ENCODE measurements at regions not wholly inside any gene's neighbourhood (a gene's known extent, or its start where the extent isn't known, plus 50 kb on each side); places are given as distances from the start of the nearest gene placed in this dataset.

DNA sequence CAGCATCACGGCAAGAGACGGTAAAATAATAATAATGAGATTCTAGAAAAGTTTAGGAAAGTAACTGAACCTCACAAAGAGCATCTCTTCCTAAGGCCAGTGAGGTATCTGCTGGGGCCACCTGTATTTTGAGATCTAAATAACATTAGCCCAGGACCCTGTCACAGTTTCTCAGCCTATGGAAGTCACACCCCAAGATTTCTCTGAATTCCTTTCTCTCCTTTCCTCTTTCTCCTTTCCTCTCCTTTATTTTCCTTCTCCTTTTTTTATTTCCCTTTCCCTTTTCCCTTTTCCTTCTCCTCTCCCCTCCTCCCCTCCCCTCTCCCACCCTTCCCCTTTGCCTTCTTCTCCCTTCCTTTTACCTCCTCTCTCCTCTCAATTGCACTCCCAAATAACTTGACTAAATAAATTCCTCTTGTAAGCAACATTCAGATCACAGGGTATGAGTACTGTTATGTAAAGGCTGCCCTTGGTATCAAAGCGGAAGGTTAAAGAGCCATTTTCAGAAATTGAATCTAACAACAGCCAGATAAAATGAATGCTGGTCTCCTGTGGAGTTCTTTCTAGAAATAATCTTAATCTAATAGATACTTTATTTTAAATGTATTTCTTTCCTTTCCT, 506.2 kb downstream of the EPM2A start:
- TF ChIP-seq, protein P1, sequence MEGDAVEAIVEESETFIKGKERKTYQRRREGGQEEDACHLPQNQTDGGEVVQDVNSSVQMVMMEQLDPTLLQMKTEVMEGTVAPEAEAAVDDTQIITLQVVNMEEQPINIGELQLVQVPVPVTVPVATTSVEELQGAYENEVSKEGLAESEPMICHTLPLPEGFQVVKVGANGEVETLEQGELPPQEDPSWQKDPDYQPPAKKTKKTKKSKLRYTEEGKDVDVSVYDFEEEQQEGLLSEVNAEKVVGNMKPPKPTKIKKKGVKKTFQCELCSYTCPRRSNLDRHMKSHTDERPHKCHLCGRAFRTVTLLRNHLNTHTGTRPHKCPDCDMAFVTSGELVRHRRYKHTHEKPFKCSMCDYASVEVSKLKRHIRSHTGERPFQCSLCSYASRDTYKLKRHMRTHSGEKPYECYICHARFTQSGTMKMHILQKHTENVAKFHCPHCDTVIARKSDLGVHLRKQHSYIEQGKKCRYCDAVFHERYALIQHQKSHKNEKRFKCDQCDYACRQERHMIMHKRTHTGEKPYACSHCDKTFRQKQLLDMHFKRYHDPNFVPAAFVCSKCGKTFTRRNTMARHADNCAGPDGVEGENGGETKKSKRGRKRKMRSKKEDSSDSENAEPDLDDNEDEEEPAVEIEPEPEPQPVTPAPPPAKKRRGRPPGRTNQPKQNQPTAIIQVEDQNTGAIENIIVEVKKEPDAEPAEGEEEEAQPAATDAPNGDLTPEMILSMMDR (conservative IDR thresholded peaks at IDR 0.05; ENCODE audit: low read depth in 2 of 2), result no peak
- TF ChIP-seq NANOG (IDR thresholded peaks at IDR 0.05; ENCODE audit: borderline replicate concordance) (no peak), POLR2AphosphoS5 (IDR thresholded peaks at IDR 0.05; ENCODE audit: low read depth) (no peak), EZH2 (IDR thresholded peaks at IDR 0.05; ENCODE audit: low read depth, unreplicated experiment) (no peak)
- TF ChIP-seq, protein P2, sequence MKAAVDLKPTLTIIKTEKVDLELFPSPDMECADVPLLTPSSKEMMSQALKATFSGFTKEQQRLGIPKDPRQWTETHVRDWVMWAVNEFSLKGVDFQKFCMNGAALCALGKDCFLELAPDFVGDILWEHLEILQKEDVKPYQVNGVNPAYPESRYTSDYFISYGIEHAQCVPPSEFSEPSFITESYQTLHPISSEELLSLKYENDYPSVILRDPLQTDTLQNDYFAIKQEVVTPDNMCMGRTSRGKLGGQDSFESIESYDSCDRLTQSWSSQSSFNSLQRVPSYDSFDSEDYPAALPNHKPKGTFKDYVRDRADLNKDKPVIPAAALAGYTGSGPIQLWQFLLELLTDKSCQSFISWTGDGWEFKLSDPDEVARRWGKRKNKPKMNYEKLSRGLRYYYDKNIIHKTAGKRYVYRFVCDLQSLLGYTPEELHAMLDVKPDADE (IDR thresholded peaks at IDR 0.05), result no peak

Measured in GM23338 (cell line).